CD4-positive, CD25-positive, alpha-beta regulatory T cell (primary cell): ENCODE measurements at regions not wholly inside any gene's neighbourhood (a gene's known extent, or its start where the extent isn't known, plus 50 kb on each side); places are given as distances from the start of the nearest gene placed in this dataset.

Experiments used
- ATAC-seq, 2 donors: fragments of 150-1000 bp; cut with Tn5 transposase; one replicate each; pipeline ENCODE4 v1.10.0; 2021; ENCODE audit warnings: low read depth in 2 of 2, moderate number of reproducible peaks in 2 of 2, moderate library complexity in 1 of 2
- DNase-seq, 3 donors: peaks; one replicate each; pipeline versions ENCODE4 v3.0.0 to v3.0.0-alpha.2; 2012 to 2022; ENCODE audit warnings: mixed read lengths in 1 of 3
- H3K27ac ChIP-seq: one replicate; pipeline ENCODE4 v1.7.0; 2013; ENCODE audit warnings: mild to moderate bottlenecking, low read length; ENCODE audit not compliant: insufficient read depth, poor library complexity, severe bottlenecking
- H3K27me3 ChIP-seq: one replicate; pipeline ENCODE4 v1.7.0; 2013; ENCODE audit warnings: low read length; ENCODE audit not compliant: control insufficient read depth, insufficient read depth
- H3K36me3 ChIP-seq: one replicate; pipeline ENCODE4 v1.7.0; 2013; ENCODE audit warnings: mild to moderate bottlenecking, low read length, moderate library complexity; ENCODE audit not compliant: control insufficient read depth, insufficient read depth
- H3K4me1 ChIP-seq: 2 replicates; pipeline ENCODE4 v1.7.0; 2013; ENCODE audit warnings: mild to moderate bottlenecking, low read length; ENCODE audit not compliant: insufficient read depth, control insufficient read depth, poor library complexity, severe bottlenecking
- H3K4me3 ChIP-seq: one replicate; pipeline ENCODE4 v1.7.0; 2013; ENCODE audit warnings: low read depth, mild to moderate bottlenecking, low read length, moderate library complexity
- H3K9me3 ChIP-seq, 2 experiments: 1 replicate in 1 of 2; 2 replicates in 1 of 2; pipeline ENCODE4 v1.7.0; 2013; ENCODE audit warnings: low read length in 2 of 2, mild to moderate bottlenecking in 1 of 2, moderate library complexity in 1 of 2; ENCODE audit not compliant: control insufficient read depth in 2 of 2
- H3K27ac Mint-ChIP-seq, 3 donors: one replicate each; pipeline ENCODE4 v1.8.0; 2020 to 2022; ENCODE audit warnings: mild to moderate bottlenecking in 3 of 3, mixed read lengths in 3 of 3, moderate library complexity in 2 of 3
- H3K27me3 Mint-ChIP-seq: one replicate; pipeline ENCODE4 v1.8.0; 2022; ENCODE audit warnings: mild to moderate bottlenecking, mixed read lengths
- H3K36me3 Mint-ChIP-seq: one replicate; pipeline ENCODE4 v1.8.0; 2020; ENCODE audit warnings: mixed read lengths
- H3K4me1 Mint-ChIP-seq, 4 donors: one replicate each; pipeline ENCODE4 v1.8.0; 2020 to 2022; ENCODE audit warnings: mixed read lengths in 4 of 4, mild to moderate bottlenecking in 1 of 4
- H3K4me3 Mint-ChIP-seq, 4 donors: one replicate each; pipeline ENCODE4 v1.8.0; 2020 to 2022; ENCODE audit warnings: mild to moderate bottlenecking in 4 of 4, mixed read lengths in 4 of 4, moderate library complexity in 3 of 4
- H3K9me3 Mint-ChIP-seq, 7 donors: one replicate each; pipeline ENCODE4 v1.8.0; 2020 to 2022; ENCODE audit warnings: mixed read lengths in 7 of 7, mild to moderate bottlenecking in 3 of 7, moderate library complexity in 2 of 7

- Mint-ChIP-seq H3K27ac (no peak overlapping the region), H3K4me3 (peak overlapping the region in 1 of 4 donors; percentile 63), H3K4me1 (no peaks in the 10 kb centered on the region), H3K36me3 (no peaks in the 10 kb centered on the region), H3K9me3 (no peaks in the 10 kb centered on the region), H3K27me3 (no peaks in the 10 kb centered on the region)
- H3K4me1 ChIP-seq, result no peaks in the 10 kb centered on the region
- H3K27ac ChIP-seq, result no peak overlapping the region
- H3K4me3 ChIP-seq, result no peak overlapping the region
- DNase-seq (no peak), ATAC-seq (no peak)
- no peaks in the 10 kb centered on the region for H3K36me3 ChIP-seq
- no peaks in the 10 kb centered on the region for H3K9me3 ChIP-seq
- no peaks in the 10 kb centered on the region for H3K27me3 ChIP-seq
Measured at GRCh38 chr11:70603114-70603755, 204.9 kb downstream of the CTTN start.

DNA sequence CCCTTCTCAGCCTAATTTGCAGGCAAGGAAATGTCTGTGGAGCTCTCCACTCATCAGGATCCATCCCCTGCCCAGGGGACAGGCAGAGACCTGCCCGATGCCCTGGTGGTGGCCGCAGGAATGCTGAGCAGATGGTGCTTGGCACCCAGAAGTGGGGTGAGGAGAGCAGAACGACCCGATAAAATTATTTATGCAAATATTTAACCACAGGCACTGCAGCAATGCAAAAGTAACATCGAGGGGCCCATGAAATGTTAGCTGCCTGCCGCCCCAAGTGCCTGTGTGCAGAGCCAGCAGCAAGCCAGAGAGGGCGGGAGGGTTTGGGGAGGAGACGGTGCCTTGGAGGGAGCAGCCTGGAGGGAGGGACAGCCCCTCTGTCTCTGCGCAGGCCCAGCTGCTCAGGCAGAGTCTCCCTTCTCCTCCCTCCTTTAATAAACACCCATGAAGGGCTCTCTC, 205.5 kb downstream of the CTTN start:
- H3K9me3 Mint-ChIP-seq, result no peaks in the 10 kb centered on the region
- no peak overlapping the region for H3K27ac Mint-ChIP-seq
- no peak for ATAC-seq

DNA sequence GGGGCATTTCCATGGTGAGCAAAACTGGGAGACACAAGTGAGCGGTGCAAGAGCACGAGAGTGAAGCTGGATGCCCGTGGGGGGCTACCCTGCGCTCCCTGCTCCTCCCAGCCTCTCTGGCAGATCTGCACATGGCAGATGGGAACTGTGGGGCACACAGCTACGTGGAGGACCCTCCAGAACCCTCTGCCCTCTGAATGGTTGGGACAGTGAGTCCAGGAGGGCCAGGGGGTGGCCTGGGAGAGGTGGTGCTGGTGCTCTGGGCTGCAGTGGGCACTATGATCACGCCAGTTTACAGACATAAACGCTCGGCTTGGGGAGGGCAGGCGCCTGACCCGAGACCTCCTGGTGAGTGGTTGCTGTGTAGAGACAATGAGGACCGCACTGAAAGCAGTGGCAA, 205.9 kb downstream of the CTTN start:
- no peak overlapping the region for H3K4me3 Mint-ChIP-seq
- no peaks in the 10 kb centered on the region for H3K9me3 ChIP-seq
- DNase-seq (no peak), ATAC-seq (no peak)
- H3K9me3 Mint-ChIP-seq, result no peaks in the 10 kb centered on the region
- H3K4me1 ChIP-seq, result no peaks in the 10 kb centered on the region
- H3K27me3 ChIP-seq, result no peaks in the 10 kb centered on the region
- H3K36me3 ChIP-seq, result no peaks in the 10 kb centered on the region
- H3K27me3 Mint-ChIP-seq, result no peaks in the 10 kb centered on the region
- no peak overlapping the region for H3K4me3 ChIP-seq
- no peak overlapping the region for H3K27ac Mint-ChIP-seq
- no peak overlapping the region for H3K27ac ChIP-seq
- H3K36me3 Mint-ChIP-seq, result no peaks in the 10 kb centered on the region
- H3K4me1 Mint-ChIP-seq, result no peaks in the 10 kb centered on the region

More for the DNA sequence above, 205.5 kb downstream of the CTTN start:
- H3K4me1 ChIP-seq, result no peaks in the 10 kb centered on the region
- H3K4me3 ChIP-seq, result no peak overlapping the region
- peak overlapping the region in 1 of 4 donors; percentile 63 for H3K4me3 Mint-ChIP-seq
- no peaks in the 10 kb centered on the region for H3K36me3 ChIP-seq
- no peaks in the 10 kb centered on the region for H3K27me3 Mint-ChIP-seq
- H3K36me3 Mint-ChIP-seq, result no peaks in the 10 kb centered on the region
- H3K4me1 Mint-ChIP-seq, result no peaks in the 10 kb centered on the region
- no peak for DNase-seq
- H3K27me3 ChIP-seq, result no peaks in the 10 kb centered on the region
- no peaks in the 10 kb centered on the region for H3K9me3 ChIP-seq
- no peak overlapping the region for H3K27ac ChIP-seq

DNA sequence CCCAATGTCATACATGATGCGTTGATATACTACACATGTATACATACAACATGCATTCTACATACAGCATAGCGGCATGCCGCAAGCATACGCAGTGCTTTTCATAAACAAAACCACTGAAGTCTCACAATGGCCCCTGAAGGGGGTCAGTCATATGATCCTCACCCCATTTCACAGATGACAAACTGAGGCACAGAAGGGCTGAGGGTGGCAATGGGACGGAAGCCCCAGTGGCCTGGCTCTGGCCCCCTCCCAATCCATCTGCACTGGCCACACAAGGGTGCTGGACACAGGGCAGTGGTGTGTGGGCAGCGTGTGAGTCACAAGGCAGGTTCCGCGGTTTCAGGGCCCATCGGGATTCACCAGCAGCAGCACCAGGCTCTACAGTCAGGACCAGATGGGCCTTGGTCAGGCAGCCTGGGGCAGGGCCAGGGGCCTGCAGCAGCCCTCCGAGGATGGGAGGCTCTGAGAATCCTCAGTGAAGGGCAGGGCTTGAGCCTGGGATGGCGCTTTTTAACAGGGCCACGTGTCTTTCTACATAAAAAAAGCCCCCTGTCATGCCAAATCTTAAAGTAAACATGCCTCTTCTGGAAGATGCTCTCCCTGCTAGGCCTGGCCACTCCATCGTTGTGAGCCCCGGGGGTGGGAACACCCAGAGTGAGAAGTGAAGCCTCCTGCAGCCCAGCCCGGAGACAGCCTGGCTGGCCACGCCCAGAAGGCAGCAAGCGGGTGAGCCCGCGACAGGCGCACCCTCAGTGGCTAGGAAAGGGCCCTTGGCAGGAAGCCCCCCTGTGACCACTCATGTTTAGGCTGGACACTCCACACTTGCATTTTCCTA, 206.5 kb downstream of the CTTN start:
- no peaks in the 10 kb centered on the region for H3K4me1 Mint-ChIP-seq
- no peaks in the 10 kb centered on the region for H3K9me3 ChIP-seq
- H3K36me3 Mint-ChIP-seq, result no peaks in the 10 kb centered on the region
- no peak for DNase-seq
- H3K4me1 ChIP-seq, result no peaks in the 10 kb centered on the region
- no peaks in the 10 kb centered on the region for H3K27me3 ChIP-seq
- no peaks in the 10 kb centered on the region for H3K27me3 Mint-ChIP-seq
- no peak overlapping the region for H3K27ac ChIP-seq
- no peaks in the 10 kb centered on the region for H3K36me3 ChIP-seq
- no peak overlapping the region for H3K4me3 ChIP-seq
- no peak overlapping the region for H3K4me3 Mint-ChIP-seq
- no peaks in the 10 kb centered on the region for H3K9me3 Mint-ChIP-seq
- H3K27ac Mint-ChIP-seq, result no peak overlapping the region
- no peak for ATAC-seq

DNA sequence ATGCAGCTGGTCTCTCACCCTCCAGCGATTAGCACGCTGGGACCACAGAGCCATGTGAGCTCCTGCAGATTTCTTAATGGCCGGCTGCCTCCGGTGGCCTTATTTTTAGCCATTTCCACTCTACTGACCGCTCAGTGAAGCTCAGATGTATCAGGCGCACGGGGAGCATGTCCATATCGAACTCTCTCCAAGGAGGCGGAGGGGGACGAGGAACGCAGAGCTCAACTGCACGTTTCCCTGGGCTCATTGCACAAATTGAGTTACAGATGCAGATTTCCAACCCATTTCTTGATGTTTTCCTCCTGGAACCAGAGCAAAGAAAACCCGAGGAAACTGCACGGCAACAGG, 207.1 kb downstream of the CTTN start:
- ATAC-seq (no peak), DNase-seq (no peak)
- H3K4me3 ChIP-seq, result no peak overlapping the region
- Mint-ChIP-seq H3K27me3 (no peaks in the 10 kb centered on the region), H3K9me3 (no peaks in the 10 kb centered on the region), H3K36me3 (no peaks in the 10 kb centered on the region), H3K4me1 (no peaks in the 10 kb centered on the region), H3K4me3 (no peak overlapping the region), H3K27ac (no peak overlapping the region)
- H3K36me3 ChIP-seq, result no peaks in the 10 kb centered on the region
- no peaks in the 10 kb centered on the region for H3K27me3 ChIP-seq
- no peak overlapping the region for H3K27ac ChIP-seq
- H3K4me1 ChIP-seq, result no peaks in the 10 kb centered on the region
- H3K9me3 ChIP-seq, result no peaks in the 10 kb centered on the region

- H3K4me3 Mint-ChIP-seq, result no peak overlapping the region
- no peaks in the 10 kb centered on the region for H3K4me1 Mint-ChIP-seq
- H3K27me3 Mint-ChIP-seq, result no peaks in the 10 kb centered on the region
- H3K9me3 Mint-ChIP-seq, result peaks cover 0 to 2% (median 0%) of the 10 kb centered on the region in 7 donors
- Histone ChIP-seq H3K27me3 (no peaks in the 10 kb centered on the region), H3K36me3 (no peaks in the 10 kb centered on the region), H3K27ac (no peak overlapping the region), H3K4me1 (no peaks in the 10 kb centered on the region), H3K9me3 (no peaks in the 10 kb centered on the region), H3K4me3 (no peak overlapping the region)
- H3K36me3 Mint-ChIP-seq, result no peaks in the 10 kb centered on the region
- DNase-seq (no peak), ATAC-seq (no peak)
- H3K27ac Mint-ChIP-seq, result no peak overlapping the region
Measured at GRCh38 chr11:70605846-70606245, 207.5 kb downstream of the CTTN start.

DNA sequence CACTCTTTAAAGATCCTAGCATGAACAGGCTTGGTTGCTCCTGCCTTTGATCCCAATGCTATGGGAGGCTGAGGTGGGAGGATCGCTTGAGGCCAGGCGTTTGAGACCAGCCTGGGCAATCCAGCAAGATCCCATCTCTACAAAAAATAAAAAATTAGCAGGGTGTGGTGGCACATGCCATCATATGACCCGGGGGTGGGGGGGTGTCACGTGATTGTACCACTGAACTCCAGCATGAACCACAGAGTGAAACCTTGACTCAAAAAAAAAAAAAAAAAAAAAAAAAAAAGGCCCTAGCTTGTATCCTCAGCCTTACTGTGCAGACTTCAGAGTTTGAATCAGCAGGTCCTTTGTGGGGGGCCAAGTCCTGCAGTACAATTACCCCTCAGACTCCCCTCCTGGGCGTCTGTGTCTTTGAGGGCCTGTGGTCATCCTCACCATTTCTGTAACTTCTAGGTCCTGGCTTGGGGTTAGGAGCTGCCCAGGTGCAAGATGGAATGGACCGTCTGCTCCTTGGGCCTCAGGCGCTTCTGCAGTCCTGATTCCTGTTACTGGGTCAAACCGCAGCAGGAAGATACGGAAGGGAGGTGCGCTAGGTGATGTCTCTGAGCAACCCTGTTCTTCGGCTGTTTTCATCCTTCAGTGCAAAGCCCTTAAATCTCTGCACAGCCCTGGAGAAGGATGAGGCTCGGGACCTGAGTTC, 208.1 kb downstream of the CTTN start:
- Histone ChIP-seq H3K27ac (no peak overlapping the region), H3K36me3 (no peaks in the 10 kb centered on the region), H3K27me3 (no peaks in the 10 kb centered on the region), H3K9me3 (no peaks in the 10 kb centered on the region), H3K4me1 (no peaks in the 10 kb centered on the region), H3K4me3 (no peak overlapping the region)
- Mint-ChIP-seq H3K27me3 (no peaks in the 10 kb centered on the region), H3K4me3 (no peak overlapping the region), H3K36me3 (no peaks in the 10 kb centered on the region), H3K4me1 (no peaks in the 10 kb centered on the region), H3K9me3 (peaks cover 0 to 5% (median 0%) of the 10 kb centered on the region in 7 donors), H3K27ac (no peak overlapping the region)
- ATAC-seq (no peak), DNase-seq (no peak)
